H1 (cell line): ENCODE measurements at regions not wholly inside any gene's neighbourhood (a gene's known extent, or its start where the extent isn't known, plus 50 kb on each side); places are given as distances from the start of the nearest gene placed in this dataset.

ENCODE experiments used
- CTCF ChIA-PET: fragments of 300-600 bp; sonication (Branson Sonifier 250); formaldehyde crosslinking; loops from one replicate; lab custom pipeline; 2021; ENCODE audit not compliant: partially characterized antibody; lab: Charles Lee
- POLR2A ChIA-PET: fragments of 300-600 bp; sonication (Branson Sonifier 250); formaldehyde crosslinking; loops from one replicate; lab custom pipeline; 2021; ENCODE audit warnings: inconsistent platforms; ENCODE audit not compliant: partially characterized antibody; lab: Charles Lee
- DNase-seq, 2 experiments: peaks; one replicate each; pipeline versions ENCODE4 v3.0.0 to v3.0.0-alpha.2; 2010 to 2022; ENCODE audit warnings: low spot score in 2 of 2, low read depth in 1 of 2, mixed read lengths in 1 of 2
- FAIRE-seq: peaks from 2 replicates; lab custom pipeline; 2011; peaks lifted over from hg19 to GRCh38; lab: Jason Lieb, UNC
- H2AFZ ChIP-seq: 2 replicates; pipeline ENCODE4 v1.8.1; 2012; ENCODE audit warnings: low read length, inconsistent platforms
- H2AK5ac ChIP-seq: 2 replicates; pipeline ENCODE4 v1.6.1; 2013; ENCODE audit warnings: low read depth, low read length
- H2BK120ac ChIP-seq: replicated peaks from 2 replicates; pipeline ENCODE3; 2013; ENCODE audit warnings: low read depth, low read length, inconsistent platforms
- H2BK12ac ChIP-seq: 2 replicates; pipeline ENCODE4 v1.6.1; 2013; ENCODE audit warnings: low read depth, low read length
- H2BK15ac ChIP-seq: 2 replicates; pipeline ENCODE4 v1.6.1; 2013; ENCODE audit warnings: low read length
- H2BK20ac ChIP-seq: 2 replicates; pipeline ENCODE4 v1.6.1; 2013; ENCODE audit warnings: low read length
- H2BK5ac ChIP-seq: 2 replicates; pipeline ENCODE4 v1.6.1; 2013; ENCODE audit warnings: low read depth, low read length
- H3K14ac ChIP-seq: 2 replicates; pipeline ENCODE4 v1.6.1; 2013; ENCODE audit warnings: inconsistent platforms; ENCODE audit not compliant: insufficient read length
- H3K18ac ChIP-seq: 2 replicates; pipeline ENCODE4 v1.6.1; 2013; ENCODE audit warnings: low read length; ENCODE audit errors: extremely low read depth
- H3K23ac ChIP-seq: 2 replicates; pipeline ENCODE4 v1.6.1; 2013; ENCODE audit warnings: inconsistent platforms; ENCODE audit not compliant: insufficient read length
- H3K23me2 ChIP-seq: 2 replicates; pipeline ENCODE4 v1.6.1; 2013; ENCODE audit warnings: low read depth, low read length
- H3K27ac ChIP-seq: 2 replicates; pipeline ENCODE4 v1.6.1; 2011; ENCODE audit warnings: low read depth, low read length, inconsistent platforms
- H3K27me3 ChIP-seq, 4 experiments: replicated peaks in 1 of 4; 1 replicate in 1 of 4; 2 replicates in 3 of 4; pipeline versions ENCODE4 v1.6.1 to v1.8.1; 2011 to 2013; ENCODE audit warnings: low read length in 3 of 4, mild to moderate bottlenecking in 3 of 4, inconsistent platforms in 2 of 4, mixed read lengths in 2 of 4, moderate library complexity in 1 of 4; ENCODE audit not compliant: control insufficient read depth in 3 of 4, insufficient read depth in 3 of 4; ENCODE audit errors: extremely low read depth in 1 of 4
- H3K36me3 ChIP-seq, 4 experiments: 2 replicates each; pipeline versions ENCODE4 v1.6.1 to v1.8.1; 2011 to 2013; ENCODE audit warnings: mild to moderate bottlenecking in 4 of 4, low read length in 3 of 4, moderate library complexity in 2 of 4, control low read depth in 1 of 4, inconsistent platforms in 1 of 4; ENCODE audit not compliant: insufficient read depth in 4 of 4, control insufficient read depth in 2 of 4
- H3K4ac ChIP-seq: replicated peaks from 2 replicates; pipeline ENCODE3; 2013; ENCODE audit warnings: low read length, low read depth, mixed read lengths, inconsistent platforms; ENCODE audit not compliant: insufficient read length
- H3K4me1 ChIP-seq, 4 experiments: replicated peaks in 1 of 4; 1 replicate in 1 of 4; 2 replicates in 3 of 4; pipeline versions ENCODE4 v1.6.1 to v1.8.1; 2011 to 2013; ENCODE audit warnings: low read length in 3 of 4, inconsistent platforms in 2 of 4, mixed read lengths in 1 of 4; ENCODE audit not compliant: insufficient read depth in 4 of 4, control insufficient read depth in 3 of 4
- H3K4me2 ChIP-seq, 2 experiments: 2 replicates each; pipeline versions ENCODE4 v1.6.1 to v1.8.1; 2011 to 2013; ENCODE audit warnings: low read depth in 2 of 2, low read length in 2 of 2, control low read depth in 1 of 2, inconsistent platforms in 1 of 2, mild to moderate bottlenecking in 1 of 2; ENCODE audit not compliant: insufficient read depth in 1 of 2
- H3K4me3 ChIP-seq, 4 experiments: fragments of 200-600, 300-600 bp in 1 of 4; sonication (generic), shearing (Covaris generic), sonication (Bioruptor Twin) in 1 of 4; 2 replicates each; pipeline versions ENCODE4 v1.5.1 to v1.8.1; 2011 to 2016; ENCODE audit warnings: low read length in 4 of 4, low read depth in 3 of 4, control low read depth in 2 of 4, inconsistent platforms in 2 of 4, mild to moderate bottlenecking in 2 of 4, mixed read lengths in 1 of 4, moderate library complexity in 1 of 4; ENCODE audit not compliant: insufficient read depth in 2 of 4; ENCODE audit errors: extremely low read depth in 1 of 4
- H3K56ac ChIP-seq: replicated peaks from 2 replicates; pipeline ENCODE3; 2013; ENCODE audit warnings: low read depth, mild to moderate bottlenecking, mixed read lengths, low read length, inconsistent platforms; ENCODE audit not compliant: insufficient read length
- H3K79me1 ChIP-seq: 2 replicates; pipeline ENCODE4 v1.6.1; 2013; ENCODE audit warnings: low read depth, low read length, control low read depth
- H3K79me2 ChIP-seq, 2 experiments: 2 replicates each; pipeline versions ENCODE4 v1.6.1 to v1.8.1; 2012 to 2013; ENCODE audit warnings: low read length in 2 of 2, mild to moderate bottlenecking in 2 of 2, inconsistent platforms in 1 of 2; ENCODE audit not compliant: insufficient read depth in 2 of 2, control insufficient read depth in 1 of 2
- H3K9ac ChIP-seq, 4 experiments: replicated peaks in 1 of 4; 1 replicate in 1 of 4; 2 replicates in 3 of 4; pipeline versions ENCODE4 v1.6.1 to v1.8.1; 2011 to 2013; ENCODE audit warnings: low read depth in 3 of 4, low read length in 3 of 4, control low read depth in 2 of 4, mild to moderate bottlenecking in 2 of 4, moderate library complexity in 2 of 4, inconsistent platforms in 1 of 4; ENCODE audit errors: extremely low read depth in 1 of 4
- H3K9me3 ChIP-seq, 2 experiments: 2 replicates each; pipeline versions ENCODE4 v1.6.1 to v1.8.1; 2012 to 2013; ENCODE audit warnings: mild to moderate bottlenecking in 2 of 2, moderate library complexity in 2 of 2, control low read depth in 1 of 2, inconsistent platforms in 1 of 2, low read depth in 1 of 2, low read length in 1 of 2, mixed read lengths in 1 of 2; ENCODE audit not compliant: insufficient read depth in 2 of 2
- H4K20me1 ChIP-seq, 2 experiments: replicated peaks in 1 of 2; 2 replicates each; pipeline versions ENCODE3 to v1.8.1; 2011 to 2013; ENCODE audit warnings: inconsistent platforms in 2 of 2, low read length in 2 of 2, mild to moderate bottlenecking in 1 of 2; ENCODE audit not compliant: insufficient read depth in 2 of 2, control insufficient read depth in 1 of 2
- H4K5ac ChIP-seq: 2 replicates; pipeline ENCODE4 v1.6.1; 2013; ENCODE audit warnings: low read length, low read depth, mixed read lengths, inconsistent platforms; ENCODE audit not compliant: insufficient read length
- H4K8ac ChIP-seq: 2 replicates; pipeline ENCODE4 v1.8.0; 2013; ENCODE audit warnings: mild to moderate bottlenecking, moderate library complexity, low read length, inconsistent platforms; ENCODE audit not compliant: insufficient read depth; ENCODE audit errors: extremely low read depth
- H4K91ac ChIP-seq: replicated peaks from 2 replicates; pipeline ENCODE3; 2013; ENCODE audit warnings: low read length, mixed read lengths, inconsistent platforms; ENCODE audit not compliant: insufficient read length
- ASH2L ChIP-seq: fragments of 200-600, 300-600 bp; sonication (generic); IDR thresholded peaks from one replicate; pipeline ENCODE4 v1.7.1; 2017; ENCODE audit warnings: low read length
- CBX8 ChIP-seq: fragments of 300-800, 300-1000 bp; sonication (generic); IDR thresholded peaks from 2 replicates; pipeline ENCODE4 v1.7.1; 2016; ENCODE audit warnings: low read depth, low read length, borderline replicate concordance
- CHD1 ChIP-seq: IDR thresholded peaks from 2 replicates; pipeline ENCODE4 v1.6.1; 2012; ENCODE audit warnings: low read depth, low read length, improper control_type of control experiment
- FOSL1 ChIP-seq: IDR thresholded peaks from 2 replicates; pipeline ENCODE4 v1.6.1; 2011; ENCODE audit warnings: mild to moderate bottlenecking, low read depth, low read length, moderate library complexity; ENCODE audit not compliant: insufficient read depth
- WGBS, 2 experiments: shearing (Covaris generic) in 1 of 2; methylation state at CpG; one replicate each; pipeline versions ENCODE4 v1.1.6 to v1.1.7; 2013 to 2015; ENCODE audit warnings: low lambda C conversion rate in 2 of 2, mixed read lengths in 2 of 2, inconsistent platforms in 1 of 2, low coverage in 1 of 2, missing lambda C conversion rate in 1 of 2; ENCODE audit not compliant: insufficient replicate concordance in 2 of 2, insufficient coverage in 1 of 2, insufficient read length in 1 of 2; ENCODE audit errors: extremely low coverage in 1 of 2, missing lambda C conversion rate in 1 of 2; 5-methylcytosine and 5-hydroxymethylcytosine counted together
- TF ChIP-seq, protein P1 (sequence below): IDR thresholded peaks from 2 replicates; pipeline ENCODE4 v1.6.1; 2012; ENCODE audit warnings: low read length, inconsistent platforms

DNA sequence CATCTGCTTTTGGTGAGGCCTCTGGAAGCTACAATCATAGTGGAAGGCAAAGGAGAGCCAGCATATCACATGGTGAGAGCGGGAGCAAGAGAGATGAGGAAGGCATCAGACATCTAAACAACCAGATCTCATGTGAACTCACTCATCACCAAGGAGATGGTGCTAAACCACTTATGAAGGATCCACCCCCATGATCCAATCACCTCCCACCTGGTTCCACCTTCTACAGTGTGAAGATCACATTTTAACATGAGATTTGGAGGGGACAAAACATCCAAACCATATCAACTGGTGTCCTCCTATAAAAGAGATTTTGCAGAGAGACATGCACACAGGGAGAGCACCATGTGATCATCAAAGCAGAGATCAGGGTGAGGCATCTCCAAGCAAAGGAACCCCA, 578.6 kb downstream of the MATN1 start:
- Histone ChIP-seq H3K27ac (no peak overlapping the region), H4K8ac (no peak overlapping the region), H3K18ac (no peak overlapping the region), H3K23me2 (no peaks in the 10 kb centered on the region; the same call in 1 of the 2 replicates), H2BK120ac (no peak overlapping the region), H2BK20ac (no peak overlapping the region), H3K79me2 (no peaks in the 10 kb centered on the region), H3K4me2 (no peak overlapping the region), H3K9ac (no peak overlapping the region), H4K91ac (no peak overlapping the region), H3K9me3 (peaks cover 9 to 26% of the 10 kb centered on the region in 2 experiments), H4K5ac (no peak overlapping the region), H2BK12ac (no peak overlapping the region), H3K14ac (no peak overlapping the region), H2BK5ac (no peak overlapping the region), H4K20me1 (no peaks in the 10 kb centered on the region), H3K4me3 (no peak overlapping the region), H3K36me3 (no peaks in the 10 kb centered on the region), H3K23ac (no peak overlapping the region), H3K4ac (no peak overlapping the region), H2BK15ac (no peak overlapping the region), H2AFZ (no peak overlapping the region), H3K56ac (no peak overlapping the region), H3K4me1 (no peaks in the 10 kb centered on the region)
- FAIRE-seq (no peak), DNase-seq (no peak)
- POLR2A ChIA-PET: no interaction called here
- WGBS, 2 experiments: 77% methylated on average over 1 of the region's 1 CpG; no CpG with 5 or more reads in 1 of the 2 experiments
- CTCF ChIA-PET: no interaction called here
- TF ChIP-seq, protein P1, sequence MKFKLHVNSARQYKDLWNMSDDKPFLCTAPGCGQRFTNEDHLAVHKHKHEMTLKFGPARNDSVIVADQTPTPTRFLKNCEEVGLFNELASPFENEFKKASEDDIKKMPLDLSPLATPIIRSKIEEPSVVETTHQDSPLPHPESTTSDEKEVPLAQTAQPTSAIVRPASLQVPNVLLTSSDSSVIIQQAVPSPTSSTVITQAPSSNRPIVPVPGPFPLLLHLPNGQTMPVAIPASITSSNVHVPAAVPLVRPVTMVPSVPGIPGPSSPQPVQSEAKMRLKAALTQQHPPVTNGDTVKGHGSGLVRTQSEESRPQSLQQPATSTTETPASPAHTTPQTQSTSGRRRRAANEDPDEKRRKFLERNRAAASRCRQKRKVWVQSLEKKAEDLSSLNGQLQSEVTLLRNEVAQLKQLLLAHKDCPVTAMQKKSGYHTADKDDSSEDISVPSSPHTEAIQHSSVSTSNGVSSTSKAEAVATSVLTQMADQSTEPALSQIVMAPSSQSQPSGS: no peak
- TF ChIP-seq CHD1: no peak
- TF ChIP-seq ASH2L: no peak
- TF ChIP-seq FOSL1: no peak
- no peak for TF ChIP-seq CBX8
- TF ChIP-seq, all 59 proteins: peak for 0
- Histone ChIP-seq H3K79me1 (no peaks in the 10 kb centered on the region), H2AK5ac (no peak overlapping the region), H3K27me3 (no peaks in the 10 kb centered on the region)
